Loucy (cell line): ENCODE measurements at regions not wholly inside any gene's neighbourhood (a gene's known extent, or its start where the extent isn't known, plus 50 kb on each side); places are given as distances from the start of the nearest gene placed in this dataset.

Experiments
- EZH2phosphoT487 ChIP-seq: fragments of 200-600 bp; IDR thresholded peaks from 2 replicates; pipeline ENCODE4 v1.6.1; 2018; ENCODE audit warnings: antibody characterized with exemption, mild to moderate bottlenecking, moderate library complexity, borderline replicate concordance
- TF ChIP-seq, protein P1 (sequence below): fragments of 200-600 bp; sonication (generic); conservative IDR thresholded peaks from 2 replicates; pipeline ENCODE4 v1.5.1; 2014; ENCODE audit warnings: mild to moderate bottlenecking, antibody characterized with exemption, low read length

DNA sequence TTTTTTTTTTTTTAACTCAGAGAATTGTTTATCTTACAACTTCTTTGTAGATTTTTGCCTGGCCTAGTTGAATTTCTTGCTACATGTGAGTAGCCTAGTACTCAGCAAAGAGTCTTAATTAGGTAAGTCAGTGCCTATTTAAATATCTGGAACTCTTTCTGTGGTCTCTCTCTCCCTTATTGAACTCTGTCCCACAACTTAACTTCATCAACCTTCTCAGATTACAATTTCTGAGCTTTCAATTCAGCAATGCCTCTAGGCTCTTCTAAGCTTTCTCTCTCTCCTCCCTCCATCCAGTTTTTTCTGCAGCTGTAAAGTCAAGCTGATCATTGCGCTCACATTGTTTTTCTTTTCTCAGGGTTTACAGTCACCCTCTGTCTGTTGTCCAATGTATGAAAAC, 517.6 kb upstream of the ROBO1 start:
- TF ChIP-seq, protein P1, sequence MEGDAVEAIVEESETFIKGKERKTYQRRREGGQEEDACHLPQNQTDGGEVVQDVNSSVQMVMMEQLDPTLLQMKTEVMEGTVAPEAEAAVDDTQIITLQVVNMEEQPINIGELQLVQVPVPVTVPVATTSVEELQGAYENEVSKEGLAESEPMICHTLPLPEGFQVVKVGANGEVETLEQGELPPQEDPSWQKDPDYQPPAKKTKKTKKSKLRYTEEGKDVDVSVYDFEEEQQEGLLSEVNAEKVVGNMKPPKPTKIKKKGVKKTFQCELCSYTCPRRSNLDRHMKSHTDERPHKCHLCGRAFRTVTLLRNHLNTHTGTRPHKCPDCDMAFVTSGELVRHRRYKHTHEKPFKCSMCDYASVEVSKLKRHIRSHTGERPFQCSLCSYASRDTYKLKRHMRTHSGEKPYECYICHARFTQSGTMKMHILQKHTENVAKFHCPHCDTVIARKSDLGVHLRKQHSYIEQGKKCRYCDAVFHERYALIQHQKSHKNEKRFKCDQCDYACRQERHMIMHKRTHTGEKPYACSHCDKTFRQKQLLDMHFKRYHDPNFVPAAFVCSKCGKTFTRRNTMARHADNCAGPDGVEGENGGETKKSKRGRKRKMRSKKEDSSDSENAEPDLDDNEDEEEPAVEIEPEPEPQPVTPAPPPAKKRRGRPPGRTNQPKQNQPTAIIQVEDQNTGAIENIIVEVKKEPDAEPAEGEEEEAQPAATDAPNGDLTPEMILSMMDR = no peak
- no peak for TF ChIP-seq EZH2phosphoT487
